ENCODE measurements at regions not wholly inside any gene's neighbourhood (a gene's known extent, or its start where the extent isn't known, plus 50 kb on each side); places are given as distances from the start of the nearest gene placed in this dataset.

GRCh38 chr12:115338566-115339294 lies 654.8 kb upstream of the TBX3 start:
- TF ChIP-seq GATA2 (IDR thresholded peaks at IDR 0.05; ENCODE audit: low read depth, low read length) (no peak), GATA3 (IDR thresholded peaks at IDR 0.05; ENCODE audit: low read depth, low read length) (no peak)
